ENCODE measurements at regions not wholly inside any gene's neighbourhood (a gene's known extent, or its start where the extent isn't known, plus 50 kb on each side); places are given as distances from the start of the nearest gene placed in this dataset.

GRCh38 chr9:21564175-21564574 is 82.1 kb upstream of the IFNE start:
- DNase-seq (ENCODE audit: low spot score): no peak

- no peak for DNase-seq (ENCODE audit: low spot score)
Observed at GRCh38 chr9:21565155-21565554, 83.0 kb upstream of the IFNE start.

- DNase-seq (ENCODE audit: low spot score): no peak
Observed at GRCh38 chr9:21567926-21568325, 85.8 kb upstream of the IFNE start.

- DNase-seq (ENCODE audit: low spot score): no peak
Observed at GRCh38 chr9:21568484-21568883, 86.4 kb upstream of the IFNE start.

DNA sequence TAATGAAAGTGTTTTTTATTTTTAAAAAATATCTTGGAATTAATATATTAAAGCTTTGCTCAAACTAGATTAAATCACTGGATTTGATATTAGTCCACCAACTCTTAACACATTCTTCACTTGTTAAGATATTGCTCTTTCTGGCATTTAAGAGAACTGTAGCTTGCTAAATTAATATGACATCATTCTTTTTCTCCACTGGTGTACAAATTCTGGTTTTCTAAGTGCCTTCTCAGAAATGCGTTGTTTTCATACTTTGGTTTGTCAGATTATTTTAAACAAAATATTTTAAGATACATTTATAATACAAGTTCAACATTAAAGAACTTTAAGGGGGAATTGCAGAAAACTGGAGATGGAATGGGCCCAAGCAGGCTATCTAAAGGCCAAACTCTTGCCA is 87.6 kb upstream of the IFNE start:
- no peak for DNase-seq (ENCODE audit: low spot score)

GRCh38 chr9:21570643-21571275 is 88.6 kb upstream of the IFNE start:
- DNase-seq (ENCODE audit: low spot score): no peak

GRCh38 chr9:21574261-21574660 is 92.1 kb upstream of the IFNE start:
- no peak for DNase-seq (ENCODE audit: low spot score)

DNA sequence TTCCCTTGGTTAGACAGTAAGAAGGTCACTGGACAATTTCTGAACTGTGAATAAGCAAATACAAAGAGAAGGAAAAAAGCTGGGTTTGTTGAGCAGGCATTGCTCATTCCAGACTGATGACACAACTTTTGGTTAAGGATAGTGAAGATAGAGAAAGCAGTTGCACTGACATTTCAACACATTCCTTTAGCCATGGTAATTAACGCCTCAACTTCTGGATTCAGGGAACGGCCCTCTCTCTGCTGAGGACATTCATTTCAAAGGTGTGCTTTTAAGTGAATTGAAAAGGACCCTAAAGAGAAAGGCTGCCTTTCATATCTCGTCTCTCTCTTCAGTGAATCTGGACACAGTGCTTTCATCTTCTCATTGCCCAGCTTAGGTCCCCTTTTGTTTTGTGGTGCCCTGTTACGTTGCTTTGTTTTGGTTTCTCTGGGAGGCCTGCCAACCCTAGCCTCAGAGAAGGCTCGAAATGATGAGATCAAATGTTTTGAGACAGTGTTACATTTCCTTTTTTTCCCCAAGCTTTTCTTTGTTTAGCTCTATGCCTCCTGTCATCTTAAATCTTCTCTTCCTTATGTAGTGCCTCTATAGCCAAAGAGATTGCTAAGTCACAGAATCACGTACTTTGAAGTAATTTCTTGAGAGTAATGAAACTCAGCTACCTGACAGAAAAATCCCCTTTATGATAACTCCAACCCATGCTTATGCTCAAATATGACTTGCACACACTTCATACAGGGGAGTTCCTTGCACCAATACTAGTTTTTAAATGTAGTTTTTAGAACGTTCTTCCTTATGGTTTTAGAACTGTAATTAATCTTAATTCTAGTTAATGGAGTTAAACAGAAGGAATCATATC is 94.4 kb upstream of the IFNE start:
- DNase-seq (ENCODE audit: low spot score): no peak

GRCh38 chr9:21579247-21579671 is 97.1 kb upstream of the IFNE start:
- no peak for DNase-seq (ENCODE audit: low spot score)

DNA sequence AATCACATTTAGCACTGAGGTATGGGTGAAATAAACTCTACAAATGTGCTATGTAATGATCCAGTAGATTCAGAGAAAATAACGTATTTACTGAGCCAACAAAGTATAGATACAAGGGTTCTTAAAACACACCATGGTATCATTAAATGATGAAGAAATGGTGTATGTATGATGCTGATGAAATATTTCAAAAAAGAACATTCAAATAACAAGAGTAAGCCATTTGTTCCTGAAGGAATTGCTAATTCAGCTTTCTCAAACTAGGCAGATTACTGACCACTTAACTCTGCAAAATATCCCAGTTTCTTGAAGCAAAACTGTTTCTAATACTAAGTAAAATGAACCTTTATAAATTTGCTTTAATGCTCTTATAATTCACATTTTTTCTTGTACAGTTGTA is 97.6 kb upstream of the IFNE start:
- no peak for DNase-seq (ENCODE audit: low spot score)

GRCh38 chr9:21580636-21581378 is 98.7 kb upstream of the IFNE start:
- no peak for DNase-seq (ENCODE audit: low spot score)

DNA sequence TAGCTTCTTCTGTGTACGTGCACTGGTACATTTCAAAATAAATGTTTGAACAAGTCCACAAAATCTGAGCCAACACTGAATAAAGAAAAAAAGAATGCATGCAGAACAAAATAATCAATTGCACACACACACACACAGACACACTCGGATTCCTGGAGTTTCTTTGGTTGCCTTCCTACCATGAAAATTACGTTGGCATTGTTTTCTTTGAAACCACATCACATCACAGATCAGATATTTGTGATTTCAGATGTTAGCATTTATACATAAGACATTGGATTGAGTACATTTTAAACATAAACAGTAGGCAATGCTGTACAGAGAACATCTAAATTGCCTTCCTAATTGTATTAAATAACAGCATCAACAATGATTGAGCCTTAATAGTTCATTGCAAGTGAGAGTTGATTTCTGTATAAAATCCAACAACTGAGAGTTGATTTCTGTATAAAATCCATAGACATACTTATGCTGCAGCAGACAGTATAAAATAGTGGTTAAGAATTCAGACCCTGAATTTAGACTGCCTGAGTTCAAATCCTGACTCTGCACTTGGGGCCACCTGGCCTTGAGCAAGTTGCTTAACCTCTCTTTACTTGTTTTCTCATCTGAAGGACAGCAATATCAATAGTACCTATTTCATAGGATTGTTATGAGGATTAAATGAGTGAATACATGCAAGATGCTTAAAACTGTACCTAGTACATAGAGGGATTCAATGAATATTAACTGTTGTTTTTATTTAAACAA is 101.7 kb upstream of the IFNE start:
- no peak for DNase-seq (ENCODE audit: low spot score)

GRCh38 chr9:21584890-21585289 is 102.8 kb upstream of the IFNE start:
- no peak for DNase-seq (ENCODE audit: low spot score)

GRCh38 chr9:21585756-21586752 is 103.9 kb upstream of the IFNE start:
- DNase-seq (ENCODE audit: low spot score): no peak

GRCh38 chr9:21589344-21590056 is 107.4 kb upstream of the IFNE start:
- DNase-seq (ENCODE audit: low spot score): no peak

DNA sequence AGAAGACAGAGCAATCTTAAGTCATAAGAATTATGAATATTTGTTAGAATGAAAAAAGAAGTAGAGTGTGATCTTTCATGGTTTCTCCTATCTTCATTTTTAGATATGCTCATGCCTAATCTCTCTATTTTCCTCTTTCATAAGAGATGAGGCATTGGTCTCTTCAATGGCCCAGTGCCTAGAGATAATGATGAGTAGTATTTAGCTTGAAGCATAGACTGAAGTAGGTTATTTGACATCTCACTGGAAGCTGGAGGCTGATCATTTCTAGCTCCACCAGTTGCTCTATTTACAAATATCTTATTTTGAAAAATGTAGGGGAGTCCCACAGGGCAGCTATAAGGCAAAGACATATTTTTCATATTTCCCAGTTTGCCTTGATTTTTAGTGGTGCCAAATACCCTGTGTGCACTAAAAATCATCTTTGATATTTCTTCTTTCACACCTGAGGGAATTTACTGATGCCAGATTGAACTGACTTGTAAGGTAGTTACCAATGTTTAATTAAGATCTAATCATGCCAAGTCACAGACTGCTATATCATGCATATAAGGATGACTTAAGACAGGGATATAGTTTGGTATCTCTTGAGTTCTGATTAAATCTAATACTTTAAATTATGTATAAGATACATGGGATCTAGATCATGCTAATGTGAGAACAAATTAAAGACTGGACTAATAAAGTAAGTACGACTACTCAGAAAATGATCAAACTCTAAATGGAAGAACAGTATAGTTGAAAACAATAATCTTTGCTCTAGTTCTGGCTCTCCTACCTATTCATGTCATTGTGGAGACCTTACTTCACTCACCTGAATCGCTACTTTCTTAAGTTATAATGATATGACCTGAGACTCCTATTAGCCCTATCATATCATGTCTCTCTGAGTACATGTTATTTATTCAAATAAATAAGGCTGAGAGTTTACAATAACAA is 108.2 kb upstream of the IFNE start:
- DNase-seq (ENCODE audit: low spot score): no peak

DNA sequence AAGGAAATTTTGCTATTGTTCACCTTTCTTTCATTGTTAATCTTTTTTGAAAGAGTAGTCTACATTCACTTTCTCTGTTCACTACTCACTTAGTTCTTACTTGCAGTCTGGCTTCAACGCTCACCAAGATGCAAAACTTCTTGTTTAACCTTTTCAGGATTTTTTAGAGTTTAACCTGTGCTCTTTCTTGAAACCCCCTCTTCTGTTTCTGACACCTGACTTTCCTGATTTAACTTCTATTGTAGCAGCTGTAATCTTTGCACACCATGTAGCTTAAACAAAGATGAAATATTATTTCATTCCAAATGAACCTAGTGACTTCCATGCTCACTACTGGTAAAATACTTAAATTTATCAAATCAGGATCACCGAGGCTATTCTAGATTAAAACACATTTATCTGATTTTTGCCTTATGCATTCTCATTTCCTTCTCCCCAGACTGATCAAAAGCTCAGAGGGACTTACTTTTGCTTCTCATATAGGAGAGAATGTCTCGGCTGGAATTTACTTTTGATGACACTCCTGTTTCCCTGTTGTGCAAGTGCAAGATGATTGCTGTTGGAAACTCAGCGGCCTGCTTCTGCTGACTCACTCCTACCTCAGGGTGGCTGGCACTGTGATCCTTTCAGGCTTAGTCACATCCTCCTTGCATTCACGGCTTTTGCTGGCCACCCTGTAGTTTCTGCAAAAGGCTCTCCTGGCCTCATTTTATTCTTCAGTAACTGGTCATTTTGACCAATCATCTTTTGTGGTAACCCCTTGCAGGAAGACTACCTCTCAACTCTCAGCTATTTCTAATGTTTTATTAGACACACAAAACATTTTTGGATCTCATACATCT is 109.3 kb upstream of the IFNE start:
- no peak for DNase-seq (ENCODE audit: low spot score)

- DNase-seq (ENCODE audit: low spot score): no peak
Observed at GRCh38 chr9:21592063-21592338, 109.9 kb upstream of the IFNE start.

DNA sequence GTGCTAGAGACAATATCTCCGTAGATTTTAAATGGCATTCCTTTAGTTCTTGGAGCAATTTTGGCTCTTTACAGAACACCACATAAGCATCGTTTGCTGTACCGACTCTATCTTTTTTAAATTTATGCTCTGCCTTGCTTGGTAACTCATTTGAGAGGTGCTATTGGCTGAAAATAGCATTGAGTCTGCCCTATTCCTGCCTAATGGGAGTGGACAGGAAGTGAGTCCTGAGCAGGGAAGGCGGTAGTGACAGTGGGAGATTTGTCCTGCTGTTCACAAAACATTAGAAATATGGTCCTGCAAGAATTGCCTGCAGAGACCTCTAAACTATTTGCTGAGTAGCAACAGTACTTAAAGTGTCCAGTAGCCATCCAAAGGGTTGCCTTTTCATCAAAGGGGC is 115.2 kb upstream of the IFNE start:
- DNase-seq (ENCODE audit: low spot score): no peak

All from NAMALWA (cell line).